ENCODE measurements at regions not wholly inside any gene's neighbourhood (a gene's known extent, or its start where the extent isn't known, plus 50 kb on each side); places are given as distances from the start of the nearest gene placed in this dataset.

GRCh38 chr9:96183751-96184150, 118.2 kb downstream of the HSD17B3 start:
- no peak for DNase-seq (ENCODE audit: low spot score)

GRCh38 chr9:96178153-96178552, 123.8 kb downstream of the HSD17B3 start:
- DNase-seq (ENCODE audit: low spot score), result no peak

GRCh38 chr9:96177719-96178028, 124.3 kb downstream of the HSD17B3 start:
- no peak for DNase-seq (ENCODE audit: low spot score)

- no peak for DNase-seq (ENCODE audit: low spot score)
Measured at GRCh38 chr9:96177005-96177718, 124.8 kb downstream of the HSD17B3 start.

- no peak for DNase-seq (ENCODE audit: low spot score)
Measured at GRCh38 chr9:96175796-96176195, 126.2 kb downstream of the HSD17B3 start.

- no peak for DNase-seq (ENCODE audit: low spot score)
Measured at GRCh38 chr9:96175001-96175400, 127.0 kb downstream of the HSD17B3 start.

- DNase-seq (ENCODE audit: low spot score), result no peak
Measured at GRCh38 chr9:96174371-96174770, 127.6 kb downstream of the HSD17B3 start.

GRCh38 chr9:96173640-96174039, 128.3 kb downstream of the HSD17B3 start:
- DNase-seq (ENCODE audit: low spot score), result no peak

GRCh38 chr9:96172797-96173196, 129.2 kb downstream of the HSD17B3 start:
- DNase-seq (ENCODE audit: low spot score), result no peak

- DNase-seq (ENCODE audit: low spot score), result no peak
Measured at GRCh38 chr9:96171728-96172127, 130.2 kb downstream of the HSD17B3 start.

- DNase-seq (ENCODE audit: low spot score), result no peak
Measured at GRCh38 chr9:96169901-96170300, 132.1 kb downstream of the HSD17B3 start.

GRCh38 chr9:96169484-96169883, 132.5 kb downstream of the HSD17B3 start:
- DNase-seq (ENCODE audit: low spot score), result peak; percentile 64

GRCh38 chr9:96168882-96169281, 133.1 kb downstream of the HSD17B3 start:
- DNase-seq (ENCODE audit: low spot score), result no peak

- DNase-seq (ENCODE audit: low spot score), result no peak
Measured at GRCh38 chr9:96167011-96167410, 135.0 kb downstream of the HSD17B3 start.

- DNase-seq (ENCODE audit: low spot score), result no peak
Measured at GRCh38 chr9:96164268-96164683, 137.7 kb downstream of the HSD17B3 start.

GRCh38 chr9:96163712-96164111, 138.3 kb downstream of the HSD17B3 start:
- DNase-seq (ENCODE audit: low spot score), result no peak

GRCh38 chr9:96163161-96163560, 138.8 kb downstream of the HSD17B3 start:
- no peak for DNase-seq (ENCODE audit: low spot score)

- no peak for DNase-seq (ENCODE audit: low spot score)
Measured at GRCh38 chr9:96161819-96162218, 140.2 kb downstream of the HSD17B3 start.

- DNase-seq (ENCODE audit: low spot score), result no peak
Measured at GRCh38 chr9:96160866-96161265, 141.1 kb downstream of the HSD17B3 start.

- no peak for DNase-seq (ENCODE audit: low spot score)
Measured at GRCh38 chr9:96160168-96160567, 141.8 kb downstream of the HSD17B3 start.

- no peak for DNase-seq (ENCODE audit: low spot score)
Measured at GRCh38 chr9:96159596-96159995, 142.4 kb downstream of the HSD17B3 start.

- DNase-seq (ENCODE audit: low spot score), result no peak
Measured at GRCh38 chr9:96158909-96159575, 142.9 kb downstream of the HSD17B3 start.

GRCh38 chr9:96158147-96158546, 143.8 kb downstream of the HSD17B3 start:
- no peak for DNase-seq (ENCODE audit: low spot score)

- no peak for DNase-seq (ENCODE audit: low spot score)
Measured at GRCh38 chr9:96157675-96158074, 144.3 kb downstream of the HSD17B3 start.

Measured in HuH-7.5 (cell line).